Panc1 (cell line): ENCODE measurements at regions not wholly inside any gene's neighbourhood (a gene's known extent, or its start where the extent isn't known, plus 50 kb on each side); places are given as distances from the start of the nearest gene placed in this dataset.

ENCODE experiments used
- ATAC-seq: fragments of 200-7000 bp; cut with Tn5 transposase; 2 replicates; pipeline ENCODE4 v1.9.1; 2020; ENCODE audit warnings: mild to moderate bottlenecking, moderate library complexity
- BruUV-seq: library from RNA; stranded (reverse); fragments of 400-500 nt; replicated peaks from 2 replicates; lab custom pipeline; 2021; lab: Mats Ljungman, UMichigan
- CTCF ChIA-PET: fragments of 300-600 bp; sonication (Branson Sonifier 250); formaldehyde crosslinking; loops from one replicate; lab custom pipeline; 2022; ENCODE audit warnings: antibody characterized with exemption; lab: Charles Lee
- POLR2A ChIA-PET: fragments of 300-600 bp; sonication (Branson Sonifier 250); formaldehyde crosslinking; loops from one replicate; lab custom pipeline; 2022; ENCODE audit warnings: antibody characterized with exemption; lab: Charles Lee
- DNase-seq: peaks from one replicate; pipeline ENCODE4 v3.0.0-alpha.2; 2010; ENCODE audit warnings: low read depth, low spot score
- H3K27ac ChIP-seq: 2 replicates; pipeline ENCODE4 v1.5.1; 2011; ENCODE audit warnings: mild to moderate bottlenecking, low read length, inconsistent platforms
- H3K27me3 ChIP-seq: fragments of 200-500 bp; sonication (Bioruptor generic); 2 replicates; pipeline ENCODE4 v1.6.0; 2014; ENCODE audit warnings: low read length, inconsistent platforms; ENCODE audit not compliant: control insufficient read depth, insufficient read depth
- H3K36me3 ChIP-seq: fragments of 200-500 bp; sonication (Bioruptor generic); 2 replicates; pipeline ENCODE4 v1.5.1; 2014; ENCODE audit warnings: inconsistent platforms, mild to moderate bottlenecking, low read length, moderate library complexity; ENCODE audit not compliant: control insufficient read depth, insufficient read depth
- H3K4me1 ChIP-seq: 2 replicates; pipeline ENCODE4 v1.5.1; 2011; ENCODE audit warnings: inconsistent platforms, mild to moderate bottlenecking, low read length, moderate library complexity; ENCODE audit not compliant: control insufficient read depth, insufficient read depth
- H3K4me3 ChIP-seq, 2 experiments: 2 replicates each; pipeline ENCODE4 v1.5.1; 2011 to 2012; ENCODE audit warnings: low read depth in 2 of 2, low read length in 2 of 2, mild to moderate bottlenecking in 2 of 2, inconsistent platforms in 1 of 2, moderate library complexity in 1 of 2
- H3K9me3 ChIP-seq: fragments of 200-500 bp; sonication (Bioruptor generic); 2 replicates; pipeline ENCODE4 v1.5.1; 2014; ENCODE audit warnings: low read depth, mild to moderate bottlenecking, inconsistent platforms, low read length, moderate library complexity; ENCODE audit not compliant: control insufficient read depth, insufficient read depth
- CTCF ChIP-seq: fragments of 450-650 bp; IDR thresholded peaks from 2 replicates; pipeline ENCODE4 v1.5.1; 2017; ENCODE audit warnings: mild to moderate bottlenecking
- POLR2AphosphoS5 ChIP-seq: IDR thresholded peaks from 2 replicates; pipeline ENCODE4 v1.6.1; 2012; ENCODE audit warnings: mild to moderate bottlenecking, low read depth, low read length, moderate library complexity
- REST ChIP-seq, 2 experiments: IDR thresholded peaks; 2 replicates each; pipeline ENCODE4 v1.6.1; 2011 to 2012; ENCODE audit warnings: low read depth in 2 of 2, control low read depth in 1 of 2, low read length in 1 of 2, mild to moderate bottlenecking in 1 of 2, moderate library complexity in 1 of 2; ENCODE audit not compliant: insufficient read depth in 1 of 2
- SIN3A ChIP-seq: IDR thresholded peaks from 2 replicates; pipeline ENCODE4 v1.6.1; 2012; ENCODE audit warnings: low read depth, mild to moderate bottlenecking, low read length, moderate library complexity, borderline replicate concordance; ENCODE audit not compliant: insufficient read depth
- TCF7L2 ChIP-seq: IDR thresholded peaks from 2 replicates; pipeline ENCODE4 v1.6.1; 2011; ENCODE audit warnings: mild to moderate bottlenecking, low read depth, low read length, inconsistent platforms
- in situ Hi-C: cut with HindIII; loops from 2 replicates; pipeline ENCODE4 v1.10.0; 2016; ENCODE audit warnings: low sequenced_read_pairs, low pct_unique_long_range_greater_than_20kb
- intact Hi-C: fragments of 100-400 bp; cut with micrococcal nuclease; formaldehyde crosslinking; loops from one replicate; pipeline ENCODE4 v1.10.0; 2022; ENCODE audit not compliant: unreplicated experiment

- H3K27ac ChIP-seq: no peak overlapping the region
- no peaks in the 10 kb centered on the region for H3K9me3 ChIP-seq
- ATAC-seq (no peak), DNase-seq (no peak)
- no peaks in the 10 kb centered on the region for H3K4me1 ChIP-seq
- ChIA-PET POLR2A (no interaction called here), CTCF (no interaction called here)
- H3K36me3 ChIP-seq: no peaks in the 10 kb centered on the region; the same call in 1 of the 2 replicates
- no peaks in the 10 kb centered on the region for H3K27me3 ChIP-seq
- H3K4me3 ChIP-seq: no peak overlapping the region
- TF ChIP-seq TCF7L2 (no peak), CTCF (no peak), REST (IDR thresholded peaks at IDR 0.05; ENCODE audit: insufficient read depth in 1 of 2, low read depth in 2 of 2, low read length in 1 of 2) (no peak), SIN3A (no peak), POLR2AphosphoS5 (no peak)
- intact Hi-C loops (no loop called here), in situ Hi-C loops (no loop called here)
- BruUV-seq: no TSS peak
Measured at GRCh38 chr1:221289103-221289502, 409.9 kb downstream of the HLX start.

GRCh38 chr1:221290669-221291068 lies 411.4 kb downstream of the HLX start:
- no peak for ATAC-seq
- ChIA-PET CTCF (no interaction called here), POLR2A (no interaction called here)
- Histone ChIP-seq H3K27me3 (no peaks in the 10 kb centered on the region), H3K9me3 (no peaks in the 10 kb centered on the region), H3K27ac (no peak overlapping the region), H3K36me3 (no peaks in the 10 kb centered on the region; the same call in 1 of the 2 replicates), H3K4me3 (no peak overlapping the region), H3K4me1 (no peaks in the 10 kb centered on the region)
- in situ Hi-C loops (no loop called here), intact Hi-C loops (no loop called here)
- no TSS peak for BruUV-seq
- DNase-seq: no peak
- TF ChIP-seq REST (IDR thresholded peaks at IDR 0.05; ENCODE audit: insufficient read depth in 1 of 2, low read depth in 2 of 2, low read length in 1 of 2): no peak
- TF ChIP-seq SIN3A: no peak
- no peak for TF ChIP-seq CTCF
- TF ChIP-seq POLR2AphosphoS5: no peak
- no peak for TF ChIP-seq TCF7L2
